ENCODE measurements at regions not wholly inside any gene's neighbourhood (a gene's known extent, or its start where the extent isn't known, plus 50 kb on each side); places are given as distances from the start of the nearest gene placed in this dataset.

DNA sequence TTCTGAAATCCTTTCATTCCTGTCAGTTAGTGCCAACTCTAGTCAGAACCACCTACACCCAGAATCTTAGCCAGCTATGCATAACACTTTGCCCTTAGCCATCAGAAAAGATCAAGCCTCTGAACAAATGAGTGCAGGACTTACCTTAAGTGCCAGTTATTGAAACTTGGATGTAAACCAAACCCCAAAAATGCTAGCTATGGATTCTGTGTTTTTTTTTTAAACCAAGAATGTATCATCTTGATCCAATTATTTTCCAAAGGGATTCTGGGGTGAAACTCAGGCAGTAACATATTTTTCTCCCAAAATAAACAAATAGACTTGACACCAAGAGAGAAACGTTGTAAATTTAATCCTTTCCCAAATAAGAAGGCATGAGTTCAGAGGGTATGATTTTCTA, 538.6 kb upstream of the ADAMTS5 start:
- intact Hi-C loops (cut with DNase I), result no loop called here
- Histone ChIP-seq H3K27ac (no peak overlapping the region), H3K9me3 (no peaks in the 10 kb centered on the region), H3K36me3 (no peaks in the 10 kb centered on the region), H3K4me3 (no peak overlapping the region), H3K27me3 (no peaks in the 10 kb centered on the region), H3K4me1 (no peaks in the 10 kb centered on the region)
- no peak for DNase-seq
- WGBS, 2 donors, result 41 to 60% methylated on average over 1 of the region's 1 CpG
- ATAC-seq, result no peak
- TF ChIP-seq, protein P1, sequence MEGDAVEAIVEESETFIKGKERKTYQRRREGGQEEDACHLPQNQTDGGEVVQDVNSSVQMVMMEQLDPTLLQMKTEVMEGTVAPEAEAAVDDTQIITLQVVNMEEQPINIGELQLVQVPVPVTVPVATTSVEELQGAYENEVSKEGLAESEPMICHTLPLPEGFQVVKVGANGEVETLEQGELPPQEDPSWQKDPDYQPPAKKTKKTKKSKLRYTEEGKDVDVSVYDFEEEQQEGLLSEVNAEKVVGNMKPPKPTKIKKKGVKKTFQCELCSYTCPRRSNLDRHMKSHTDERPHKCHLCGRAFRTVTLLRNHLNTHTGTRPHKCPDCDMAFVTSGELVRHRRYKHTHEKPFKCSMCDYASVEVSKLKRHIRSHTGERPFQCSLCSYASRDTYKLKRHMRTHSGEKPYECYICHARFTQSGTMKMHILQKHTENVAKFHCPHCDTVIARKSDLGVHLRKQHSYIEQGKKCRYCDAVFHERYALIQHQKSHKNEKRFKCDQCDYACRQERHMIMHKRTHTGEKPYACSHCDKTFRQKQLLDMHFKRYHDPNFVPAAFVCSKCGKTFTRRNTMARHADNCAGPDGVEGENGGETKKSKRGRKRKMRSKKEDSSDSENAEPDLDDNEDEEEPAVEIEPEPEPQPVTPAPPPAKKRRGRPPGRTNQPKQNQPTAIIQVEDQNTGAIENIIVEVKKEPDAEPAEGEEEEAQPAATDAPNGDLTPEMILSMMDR (IDR thresholded peaks at IDR 0.05), result no peak

DNA sequence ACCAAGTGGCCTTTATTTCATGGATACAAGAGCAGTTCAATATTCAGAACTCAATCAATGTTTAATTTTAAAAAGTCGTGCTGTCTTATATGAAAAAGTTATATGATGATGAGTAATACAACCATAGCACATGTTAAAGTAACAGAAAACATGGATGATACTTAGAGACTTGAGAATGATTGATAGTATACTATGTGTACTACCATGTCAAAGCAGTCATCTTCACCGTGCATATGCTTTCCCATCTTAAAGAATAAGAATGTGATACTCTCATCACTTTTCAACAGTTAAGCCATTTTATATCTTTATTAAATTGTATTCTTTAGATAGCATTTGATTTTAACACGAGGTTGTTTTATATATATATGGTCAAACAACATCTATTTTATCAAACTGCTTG, 535.9 kb upstream of the ADAMTS5 start:
- no peak overlapping the region for H3K4me3 ChIP-seq
- WGBS, 2 donors, result 90 to 91% methylated on average over 3 of the region's 3 CpGs
- H3K4me1 ChIP-seq, result no peaks in the 10 kb centered on the region
- H3K27ac ChIP-seq, result no peak overlapping the region
- no peaks in the 10 kb centered on the region for H3K9me3 ChIP-seq
- intact Hi-C loops (cut with DNase I), result no loop called here
- ATAC-seq, result no peak
- TF ChIP-seq, protein P1 (IDR thresholded peaks at IDR 0.05), result no peak
- DNase-seq, result no peak
- no peaks in the 10 kb centered on the region for H3K36me3 ChIP-seq
- H3K27me3 ChIP-seq, result no peaks in the 10 kb centered on the region

DNA sequence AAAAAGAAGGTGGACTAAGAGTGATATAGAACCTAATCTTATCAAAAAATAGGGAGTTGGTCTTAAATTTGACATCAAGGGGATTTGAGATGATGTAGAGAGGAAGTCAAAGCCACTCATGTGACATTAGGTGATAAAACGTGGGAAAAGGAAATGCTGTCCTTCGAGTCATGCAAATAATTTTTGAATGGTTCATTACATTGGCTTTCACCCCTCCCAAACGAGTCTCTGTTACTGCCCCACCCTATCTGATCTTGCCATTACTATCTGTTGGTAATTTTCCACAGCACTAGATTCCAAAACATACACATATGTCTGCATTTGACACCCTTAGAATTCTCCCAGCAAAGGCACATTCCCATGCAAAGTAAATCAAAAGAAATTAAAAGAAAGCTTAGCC, 531.1 kb upstream of the ADAMTS5 start:
- no peak for ATAC-seq
- Histone ChIP-seq H3K27me3 (no peaks in the 10 kb centered on the region), H3K4me1 (no peaks in the 10 kb centered on the region), H3K4me3 (no peak overlapping the region), H3K27ac (no peak overlapping the region), H3K36me3 (no peaks in the 10 kb centered on the region), H3K9me3 (no peaks in the 10 kb centered on the region)
- DNase-seq, result no peak
- TF ChIP-seq, protein P1 (IDR thresholded peaks at IDR 0.05), result no peak
- WGBS, 2 donors, result 39 to 50% methylated on average over 3 of the region's 3 CpGs
- intact Hi-C loops (cut with DNase I), result no loop called here

DNA sequence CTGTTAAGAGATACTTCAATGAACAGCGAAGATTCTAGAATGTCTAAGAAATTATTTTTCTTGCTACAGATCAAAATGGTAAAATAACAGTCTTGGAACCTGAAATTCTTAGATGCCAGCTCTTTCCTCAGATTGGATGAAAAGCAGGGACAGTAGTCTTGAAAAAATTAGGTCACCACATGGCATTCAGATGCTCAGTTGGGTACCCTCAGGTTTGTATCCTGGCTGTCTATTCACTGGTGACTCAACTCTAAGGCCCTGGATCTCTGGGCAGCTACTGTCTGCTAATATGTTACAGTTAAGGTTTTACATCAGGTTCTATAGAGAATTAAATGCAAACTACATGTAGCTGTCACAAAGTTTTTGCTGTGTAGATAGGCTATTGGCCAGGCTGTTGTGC, 528.9 kb upstream of the ADAMTS5 start:
- ATAC-seq, result no peak
- Histone ChIP-seq H3K9me3 (no peaks in the 10 kb centered on the region), H3K27ac (no peak overlapping the region), H3K27me3 (no peaks in the 10 kb centered on the region), H3K4me3 (no peak overlapping the region), H3K36me3 (no peaks in the 10 kb centered on the region), H3K4me1 (no peaks in the 10 kb centered on the region)
- TF ChIP-seq, protein P1 (IDR thresholded peaks at IDR 0.05), result no peak
- no peak for DNase-seq
- WGBS, 2 donors, result 97 to 100% methylated on average over 1 of the region's 1 CpG
- intact Hi-C loops (cut with DNase I), result no loop called here

DNA sequence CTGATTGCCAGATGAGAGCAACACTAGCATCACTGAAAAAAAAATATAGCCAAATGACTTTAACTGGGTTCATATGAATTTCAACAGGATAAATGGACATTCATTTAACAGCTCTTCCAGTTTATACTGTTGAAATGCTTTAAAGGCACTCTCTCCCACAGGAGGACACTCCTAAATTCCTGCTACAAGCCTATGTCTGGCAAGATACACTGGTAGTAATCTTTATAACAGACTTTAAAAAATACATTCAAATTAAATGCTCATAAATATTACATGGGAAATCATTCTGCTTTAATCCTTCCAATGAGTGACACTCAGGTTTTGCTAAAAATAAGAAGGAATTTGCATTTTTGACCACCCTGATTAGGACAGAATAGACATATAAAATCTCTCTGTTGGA, 526.7 kb upstream of the ADAMTS5 start:
- no peaks in the 10 kb centered on the region for H3K9me3 ChIP-seq
- TF ChIP-seq, protein P1 (IDR thresholded peaks at IDR 0.05), result no peak
- ATAC-seq (no peak), DNase-seq (no peak)
- no peaks in the 10 kb centered on the region for H3K36me3 ChIP-seq
- no peak overlapping the region for H3K4me3 ChIP-seq
- intact Hi-C loops (cut with DNase I), result no loop called here
- no peaks in the 10 kb centered on the region for H3K4me1 ChIP-seq
- no peaks in the 10 kb centered on the region for H3K27me3 ChIP-seq
- H3K27ac ChIP-seq, result no peak overlapping the region

Measured in heart right ventricle (tissue), 16 donors.